GM19455 (cell line): ENCODE measurements at regions not wholly inside any gene's neighbourhood (a gene's known extent, or its start where the extent isn't known, plus 50 kb on each side); places are given as distances from the start of the nearest gene placed in this dataset.

Experiments
- ATAC-seq: cut with Tn5 transposase; IDR thresholded peaks from one replicate; pipeline ENCODE4 v1.9.1; 2021; ENCODE audit not compliant: unreplicated experiment

- ATAC-seq, result no peak
These were observed 894.5 kb upstream of the ACVR2A start for GRCh38 chr2:146950361-146950760.

DNA sequence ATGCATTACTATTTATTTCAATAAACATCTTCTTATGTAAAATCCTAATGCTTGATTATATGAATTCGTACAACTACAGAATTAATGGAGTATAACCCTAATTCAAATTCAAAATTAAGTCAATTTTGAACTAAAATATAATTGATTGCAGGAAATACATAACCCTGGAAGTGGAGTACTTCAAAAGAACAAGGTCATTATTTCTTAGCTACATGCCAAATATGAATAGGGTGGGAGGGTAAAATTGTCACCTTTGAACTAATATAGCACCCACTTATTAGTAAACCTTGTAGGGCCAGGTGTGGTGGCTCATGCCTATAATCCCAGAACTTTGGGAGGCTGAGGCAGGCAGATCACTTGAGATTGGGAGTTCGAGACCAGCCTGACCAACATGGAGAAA, 895.4 kb upstream of the ACVR2A start:
- ATAC-seq, result no peak

DNA sequence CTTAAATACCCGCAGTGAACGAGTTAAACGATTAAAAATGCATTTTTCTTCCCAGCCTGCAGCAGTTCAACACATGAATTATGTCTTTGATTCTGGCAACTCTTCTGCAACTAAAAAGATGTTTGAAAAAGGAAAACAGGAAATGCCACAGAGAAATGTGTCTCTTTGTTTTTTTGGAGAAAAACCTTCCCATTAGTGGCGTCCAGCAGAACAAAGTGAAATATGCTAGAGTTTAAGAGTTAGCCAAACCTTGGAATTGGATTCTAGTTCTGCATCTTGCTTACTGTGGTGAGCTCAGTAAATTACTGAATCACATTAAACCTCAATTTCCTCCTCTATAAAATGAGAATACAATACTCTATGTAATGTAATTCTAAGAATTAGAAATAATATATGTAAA, 900.2 kb upstream of the ACVR2A start:
- ATAC-seq, result no peak

DNA sequence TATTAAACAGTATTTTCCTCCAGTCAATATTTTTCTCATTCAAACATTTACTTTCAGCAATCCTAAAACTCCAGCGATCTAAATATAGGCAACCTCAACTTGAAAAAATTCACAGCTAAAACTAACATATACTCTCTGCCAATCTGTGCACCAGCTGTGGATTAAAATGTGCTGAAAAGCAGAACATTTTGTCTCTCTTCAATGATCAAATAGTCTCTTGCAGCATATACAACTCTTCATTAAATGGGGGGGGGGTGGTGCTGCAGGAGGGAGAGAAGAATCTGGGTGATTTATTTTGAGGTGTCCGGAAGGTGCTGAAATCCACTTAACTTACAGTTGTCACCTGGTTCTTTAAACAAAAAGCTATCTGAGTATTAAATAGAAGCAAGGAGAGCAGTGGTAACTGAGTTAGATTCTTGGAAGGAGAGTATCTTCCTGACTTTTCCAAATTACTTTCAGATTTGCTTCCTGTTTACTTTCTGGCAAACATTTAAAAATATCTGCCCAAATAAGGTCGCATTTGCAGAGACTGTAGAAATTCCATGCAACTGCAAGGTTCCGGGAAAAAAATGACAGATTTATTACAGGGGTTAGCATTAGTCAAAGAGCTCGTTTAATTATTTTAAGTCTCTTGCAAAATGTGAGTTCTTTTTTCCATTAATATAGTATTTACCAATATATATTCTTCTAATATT, 904.7 kb upstream of the ACVR2A start:
- no peak for ATAC-seq

DNA sequence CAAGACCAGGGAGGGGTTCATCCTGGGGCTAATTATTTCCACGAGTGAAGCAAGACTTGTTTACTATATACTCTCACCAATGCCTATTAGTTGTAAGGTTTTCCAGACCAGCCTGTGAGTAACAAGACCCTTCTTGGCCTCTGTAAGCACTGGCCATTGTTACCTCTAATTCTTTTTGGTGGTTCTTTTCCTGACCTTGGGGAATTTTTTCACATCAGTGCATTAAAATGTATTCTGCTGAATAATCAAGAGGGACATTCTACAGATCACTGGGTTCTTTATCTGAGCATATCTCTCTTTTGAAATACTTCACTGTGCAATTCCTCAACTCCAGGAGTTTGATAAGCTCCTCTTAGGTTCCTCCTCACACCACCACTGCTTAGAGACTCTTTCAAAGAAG, 909.9 kb upstream of the ACVR2A start:
- no peak for ATAC-seq

DNA sequence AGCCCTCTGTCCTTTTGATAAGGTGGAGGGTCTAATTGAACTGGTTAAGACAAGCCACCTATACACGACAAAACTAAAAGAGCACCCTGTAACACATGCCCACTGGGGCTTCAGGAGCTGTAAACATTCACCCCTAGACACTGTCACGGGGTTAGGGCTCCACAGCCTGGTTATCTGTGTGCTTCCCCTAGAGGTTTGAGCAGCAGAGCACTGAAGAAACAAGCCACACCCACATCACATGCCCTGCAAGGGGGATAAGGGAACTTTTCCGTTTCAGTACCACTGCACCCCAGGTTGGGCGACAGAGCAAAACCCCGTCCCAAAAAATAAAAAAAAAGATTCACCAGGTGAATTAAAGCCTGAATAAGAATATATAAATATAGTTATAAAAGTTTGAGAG, 913.7 kb upstream of the ACVR2A start:
- ATAC-seq, result no peak

DNA sequence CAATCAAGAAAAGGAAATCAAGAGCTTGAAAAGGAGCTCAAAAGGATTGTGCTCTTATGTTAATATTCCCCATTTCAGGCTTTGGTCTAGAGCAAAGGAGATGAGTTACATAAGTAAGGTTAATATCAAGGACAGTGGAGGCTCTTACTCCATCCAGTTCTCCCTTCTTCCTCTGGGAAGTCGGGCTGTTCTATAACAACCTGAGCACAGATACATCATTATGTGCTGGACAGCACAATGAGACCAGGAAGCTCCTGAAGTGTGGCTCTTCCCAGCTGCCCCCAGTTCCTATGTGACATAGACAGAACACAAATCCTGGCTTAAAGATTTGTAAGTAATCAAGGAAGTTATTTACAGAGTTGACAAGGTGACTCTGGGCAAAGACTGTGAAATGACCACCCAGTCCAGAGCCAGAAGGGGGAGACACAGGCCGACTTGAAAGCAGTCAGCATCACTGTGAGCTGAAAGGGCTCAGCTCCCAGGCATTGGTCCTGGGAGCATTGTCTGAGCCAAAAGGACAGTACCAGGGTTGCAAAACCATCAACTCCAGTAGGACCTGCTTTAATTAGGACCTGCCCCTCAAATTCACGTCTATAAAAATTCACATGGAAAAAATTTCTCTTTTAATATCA, 917.6 kb upstream of the ACVR2A start:
- no peak for ATAC-seq

GRCh38 chr2:146918280-146918679, 926.5 kb upstream of the ACVR2A start:
- ATAC-seq, result no peak

DNA sequence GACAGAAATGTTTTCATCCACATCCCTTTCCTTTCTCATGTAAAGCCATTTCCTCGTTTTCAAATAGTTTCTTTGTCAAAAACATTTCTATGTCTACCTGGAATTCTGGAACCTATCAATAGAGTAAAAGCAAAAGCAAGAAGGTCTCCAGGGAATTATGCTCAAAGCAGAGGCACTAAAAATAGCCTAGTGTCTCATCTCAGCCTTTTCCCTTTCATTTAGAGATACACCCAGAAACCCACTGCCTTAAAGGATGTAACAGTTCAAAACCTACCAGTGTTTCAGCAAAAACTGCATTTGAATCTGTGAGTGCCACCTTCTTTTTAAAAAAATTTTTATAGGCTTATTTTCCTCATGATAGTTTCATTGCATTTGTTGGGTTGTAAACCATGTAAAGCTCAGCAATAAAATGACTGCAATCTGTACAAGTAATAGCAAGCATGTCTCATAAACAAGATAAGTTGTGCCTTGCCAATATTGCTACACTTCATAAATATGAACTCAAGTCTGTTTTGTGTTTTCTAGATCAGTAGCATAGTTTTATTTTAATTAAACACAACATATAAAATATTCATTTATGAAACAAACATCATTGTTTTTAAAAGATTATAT, 927.3 kb upstream of the ACVR2A start:
- no peak for ATAC-seq

- no peak for ATAC-seq
These were observed 927.9 kb upstream of the ACVR2A start for GRCh38 chr2:146916914-146917313.

DNA sequence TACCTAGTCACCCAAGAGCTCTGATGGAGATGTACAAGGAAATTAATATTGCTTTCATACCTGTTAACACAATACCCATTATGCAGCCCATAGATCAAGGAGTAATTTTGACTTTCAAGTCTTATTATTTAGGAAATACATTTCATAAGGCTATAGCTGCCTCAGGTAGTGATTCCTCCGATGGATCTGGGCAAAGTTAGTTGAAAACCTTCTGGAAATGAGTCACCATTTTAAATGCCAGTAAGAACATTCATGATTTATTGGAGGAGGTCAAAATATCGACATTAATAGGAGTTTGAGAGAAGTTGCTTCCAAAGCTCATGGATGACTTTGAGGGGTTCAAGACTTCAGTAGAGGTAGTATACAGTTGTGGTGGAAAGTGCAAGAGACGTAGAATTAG, 931.4 kb upstream of the ACVR2A start:
- no peak for ATAC-seq

DNA sequence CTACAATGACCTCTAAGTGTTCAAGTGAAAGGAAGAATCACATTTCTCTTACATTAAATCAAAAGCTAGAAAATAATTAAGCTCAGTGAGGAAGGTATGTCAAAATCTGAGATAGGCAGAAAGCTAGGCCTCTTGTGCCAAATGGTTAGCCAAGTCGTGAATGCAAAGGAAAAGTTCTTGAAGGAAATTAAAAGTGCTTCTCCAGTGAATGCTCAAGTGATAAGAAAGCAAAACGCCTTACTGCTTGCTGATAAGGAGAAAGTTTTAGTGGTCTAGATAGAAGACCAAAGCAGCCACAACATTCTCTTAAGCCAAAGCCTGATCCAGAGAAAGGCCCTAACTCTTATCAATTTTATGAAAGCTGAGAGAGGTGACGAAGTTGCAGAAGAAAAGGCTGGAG, 932.3 kb upstream of the ACVR2A start:
- ATAC-seq, result no peak

GRCh38 chr2:146908776-146909175, 936.1 kb upstream of the ACVR2A start:
- no peak for ATAC-seq

DNA sequence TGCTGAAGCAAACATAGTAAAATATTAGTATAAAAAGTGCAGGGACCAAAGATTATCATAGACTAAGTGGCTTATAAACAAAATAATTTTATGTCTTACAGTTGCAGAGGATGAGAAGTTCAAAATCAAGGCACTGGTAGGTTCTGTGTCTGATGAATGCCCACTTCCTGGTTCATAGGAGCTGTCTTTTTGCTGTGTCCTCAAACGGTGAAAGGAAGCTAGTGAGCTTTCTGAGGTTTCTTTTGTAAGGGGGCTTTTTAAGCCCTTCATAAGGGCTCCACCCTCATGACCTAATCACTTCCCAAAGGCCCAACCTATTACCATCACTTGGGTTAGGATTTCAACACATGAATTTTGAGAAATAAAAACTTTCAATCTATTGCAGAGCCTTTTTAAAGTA, 946.7 kb upstream of the ACVR2A start:
- no peak for ATAC-seq

DNA sequence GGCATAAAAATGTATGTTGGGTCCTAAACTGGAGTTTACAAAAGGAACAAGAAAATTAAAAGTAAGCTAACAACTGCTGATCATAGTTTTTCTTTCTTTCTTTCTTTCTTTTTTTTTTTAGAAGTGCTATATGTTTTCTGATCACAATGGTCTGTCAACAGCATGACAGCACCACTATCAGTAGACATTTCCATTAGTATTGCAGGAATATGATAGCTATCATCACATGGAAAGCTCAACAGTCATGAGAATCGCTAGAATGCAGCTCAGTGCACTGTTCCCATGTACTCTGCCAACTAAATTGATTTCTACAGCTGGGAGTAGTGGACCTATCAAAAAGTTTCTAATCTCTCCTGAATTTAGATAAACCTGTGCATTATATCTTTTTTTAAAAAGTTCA, 950.3 kb upstream of the ACVR2A start:
- no peak for ATAC-seq

- no peak for ATAC-seq
These were observed 951.3 kb upstream of the ACVR2A start for GRCh38 chr2:146893500-146894041.

GRCh38 chr2:146890491-146890890, 954.3 kb upstream of the ACVR2A start:
- ATAC-seq, result no peak

GRCh38 chr2:146879882-146880281, 964.9 kb upstream of the ACVR2A start:
- no peak for ATAC-seq

GRCh38 chr2:146874260-146874658, 970.6 kb upstream of the ACVR2A start:
- no peak for ATAC-seq

GRCh38 chr2:146873646-146874259, 971.1 kb upstream of the ACVR2A start:
- no peak for ATAC-seq

GRCh38 chr2:146873056-146873455, 971.8 kb upstream of the ACVR2A start:
- no peak for ATAC-seq

- no peak for ATAC-seq
These were observed 974.1 kb upstream of the ACVR2A start for GRCh38 chr2:146870691-146871090.
